A673 (cell line): ENCODE measurements at regions not wholly inside any gene's neighbourhood (a gene's known extent, or its start where the extent isn't known, plus 50 kb on each side); places are given as distances from the start of the nearest gene placed in this dataset.

ENCODE experiments used
- CTCF ChIP-seq: fragments of 300-800, 200-600 bp; sonication (generic); conservative IDR thresholded peaks from 2 replicates; pipeline ENCODE4 v1.5.1; 2017; ENCODE audit warnings: low read depth, mild to moderate bottlenecking, antibody characterized with exemption, low read length, moderate library complexity, mixed read lengths
- EZH2 ChIP-seq: fragments of 200-600 bp; sonication (generic); IDR thresholded peaks from 2 replicates; pipeline ENCODE4 v1.6.1; 2017; ENCODE audit warnings: borderline replicate concordance, low read depth, mild to moderate bottlenecking, mixed read lengths, antibody characterized with exemption, low read length; ENCODE audit not compliant: poor library complexity, severe bottlenecking

- no peak for TF ChIP-seq CTCF
- TF ChIP-seq EZH2, result no peak
Measured at GRCh38 chrX:63967551-63967950, 182.5 kb upstream of the ARHGEF9 start.
